Endothelial cell of umbilical vein (primary cell): ENCODE measurements at regions not wholly inside any gene's neighbourhood (a gene's known extent, or its start where the extent isn't known, plus 50 kb on each side); places are given as distances from the start of the nearest gene placed in this dataset.

Experiments used
- BruUV-seq: library from RNA; stranded (reverse); fragments of 400-500 nt; replicated peaks from 2 replicates; lab custom pipeline; 2021; lab: Mats Ljungman, UMichigan
- CTCF ChIA-PET: fragments of 300-600, 350-600 bp; sonication (Branson Sonifier 250); formaldehyde crosslinking; loops from one replicate; lab custom pipeline; 2021; ENCODE audit warnings: antibody characterized with exemption, inconsistent platforms; lab: Charles Lee
- POLR2A ChIA-PET: fragments of 300-600, 350-600 bp; sonication (Branson Sonifier 250); formaldehyde crosslinking; loops from one replicate; lab custom pipeline; 2021; ENCODE audit warnings: antibody characterized with exemption, inconsistent platforms; lab: Charles Lee
- DNase-seq: peaks from one replicate; pipeline ENCODE4 v3.0.0-alpha.2; 2011; ENCODE audit warnings: low read depth, low spot score
- FAIRE-seq: peaks from 2 replicates; lab custom pipeline; 2011; peaks lifted over from hg19 to GRCh38; lab: Jason Lieb, UNC
- H2AFZ ChIP-seq: 2 replicates; pipeline ENCODE4 v1.6.0; 2012; ENCODE audit warnings: low read depth, low read length, control low read depth, inconsistent platforms
- H3K27ac ChIP-seq: 2 replicates; pipeline ENCODE4 v1.5.1; 2011; ENCODE audit warnings: low read depth, mild to moderate bottlenecking, control low read depth, low read length, moderate library complexity; ENCODE audit not compliant: insufficient read depth
- H3K27me3 ChIP-seq, 2 experiments: 2 replicates each; pipeline versions ENCODE4 v1.6.0 to v1.6.1; 2011; ENCODE audit warnings: low read length in 2 of 2, mixed read lengths in 1 of 2; ENCODE audit not compliant: control insufficient read depth in 2 of 2, insufficient read depth in 2 of 2
- H3K36me3 ChIP-seq, 2 experiments: 2 replicates in 1 of 2; 3 replicates in 1 of 2; pipeline ENCODE4 v1.5.1; 2011; ENCODE audit warnings: low read length in 2 of 2, mild to moderate bottlenecking in 1 of 2, moderate library complexity in 1 of 2; ENCODE audit not compliant: control insufficient read depth in 2 of 2, insufficient read depth in 2 of 2; ENCODE audit errors: extremely low read depth in 1 of 2
- H3K4me1 ChIP-seq: 3 replicates; pipeline ENCODE4 v1.5.1; 2011; ENCODE audit warnings: mild to moderate bottlenecking, low read length; ENCODE audit not compliant: control insufficient read depth, insufficient read depth; ENCODE audit errors: extremely low read depth
- H3K4me2 ChIP-seq: 2 replicates; pipeline ENCODE4 v1.6.1; 2011; ENCODE audit warnings: low read length, control low read depth, mixed read lengths; ENCODE audit not compliant: insufficient read depth
- H3K4me3 ChIP-seq, 3 experiments: fragments of 200-600 bp in 1 of 3; sonication (generic), shearing (Covaris generic) in 1 of 3; replicated peaks in 1 of 3; 2 replicates each; pipeline ENCODE4 v1.5.1; 2011 to 2016; ENCODE audit warnings: control low read depth in 3 of 3, low read length in 3 of 3, mild to moderate bottlenecking in 2 of 3, inconsistent platforms in 1 of 3, low read depth in 1 of 3, moderate library complexity in 1 of 3; ENCODE audit not compliant: insufficient read depth in 1 of 3
- H3K79me2 ChIP-seq: 2 replicates; pipeline ENCODE4 v1.6.0; 2012; ENCODE audit warnings: low read length, inconsistent platforms; ENCODE audit not compliant: control insufficient read depth, insufficient read depth
- H3K9ac ChIP-seq: replicated peaks from 2 replicates; pipeline ENCODE3; 2011; ENCODE audit warnings: low read length, control low read depth; ENCODE audit not compliant: insufficient read depth; ENCODE audit errors: extremely low read depth
- H3K9me1 ChIP-seq: replicated peaks from 3 replicates; pipeline ENCODE4 v1.6.0; 2011; ENCODE audit warnings: mild to moderate bottlenecking, low read length; ENCODE audit not compliant: control insufficient read depth, insufficient read depth; ENCODE audit errors: extremely low read depth
- H3K9me3 ChIP-seq: replicated peaks from 2 replicates; pipeline ENCODE4 v1.5.1; 2012; ENCODE audit warnings: low read length, inconsistent platforms; ENCODE audit not compliant: control insufficient read depth, insufficient read depth
- H4K20me1 ChIP-seq: replicated peaks from 2 replicates; pipeline ENCODE3; 2011; ENCODE audit warnings: mild to moderate bottlenecking, low read length; ENCODE audit not compliant: control insufficient read depth, insufficient read depth; ENCODE audit errors: extremely low read depth
- CTCF ChIP-seq, 2 donors: IDR thresholded peaks; 1 replicate in 1 of 2; 2 replicates in 1 of 2; pipeline ENCODE4 v1.5.1; 2011; ENCODE audit warnings: low read length in 2 of 2, mild to moderate bottlenecking in 2 of 2, moderate library complexity in 2 of 2, control low read depth in 1 of 2, inconsistent platforms in 1 of 2, low read depth in 1 of 2; ENCODE audit not compliant: insufficient read depth in 1 of 2; ENCODE audit errors: extremely low read depth in 1 of 2
- EZH2 ChIP-seq: IDR thresholded peaks from 2 replicates; pipeline ENCODE4 v1.6.1; 2012; ENCODE audit warnings: borderline replicate concordance, low read depth, mild to moderate bottlenecking, moderate library complexity, low read length, inconsistent platforms; ENCODE audit not compliant: severe bottlenecking
- FOS ChIP-seq: IDR thresholded peaks from 2 replicates; pipeline ENCODE4 v1.6.1; 2011; ENCODE audit warnings: mild to moderate bottlenecking, low read length, moderate library complexity, borderline replicate concordance; ENCODE audit not compliant: insufficient read depth
- GATA2 ChIP-seq: IDR thresholded peaks from 2 replicates; pipeline ENCODE4 v1.7.0; 2011; ENCODE audit warnings: low read depth, mild to moderate bottlenecking, moderate library complexity, mixed read lengths, low read length; ENCODE audit not compliant: insufficient read length, insufficient read depth
- JUN ChIP-seq: IDR thresholded peaks from 2 replicates; pipeline ENCODE4 v1.6.1; 2011; ENCODE audit warnings: borderline replicate concordance, low read depth; ENCODE audit not compliant: insufficient read length, insufficient read depth
- MAX ChIP-seq: IDR thresholded peaks from 2 replicates; pipeline ENCODE4 v1.6.1; 2011; ENCODE audit not compliant: insufficient read depth, insufficient read length
- MYC ChIP-seq: IDR thresholded peaks from one replicate; pipeline ENCODE4 v1.6.1; 2011; ENCODE audit warnings: mild to moderate bottlenecking, low read depth, low read length
- POLR2A ChIP-seq: IDR thresholded peaks from 2 replicates; pipeline ENCODE4 v1.6.1; 2012; ENCODE audit warnings: low read depth, mild to moderate bottlenecking, control low read depth, low read length
- POLR2AphosphoS5 ChIP-seq: IDR thresholded peaks from 2 replicates; pipeline ENCODE4 v1.6.1; 2012; ENCODE audit warnings: low read depth, mild to moderate bottlenecking, control low read depth, low read length, moderate library complexity; ENCODE audit not compliant: insufficient read depth
- dilution Hi-C: fragments of 300-500 bp; cut with MboI; formaldehyde crosslinking; loops from one replicate; pipeline ENCODE4 v1.15.0; 2019; ENCODE audit warnings: low sequenced_read_pairs; ENCODE audit not compliant: extremely low pct_ligation_motif_present
- intact Hi-C: fragments of 100-400 bp; cut with micrococcal nuclease; formaldehyde crosslinking; loops from one replicate; pipeline ENCODE4 v1.10.0; 2022

GRCh38 chr21:37971390-37971950, 55.2 kb upstream of the KCNJ6 start:
- CTCF ChIA-PET: no interaction called here
- TF ChIP-seq POLR2A (no peak), MAX (no peak), FOS (no peak), MYC (no peak), JUN (no peak), CTCF (IDR thresholded peaks at IDR 0.05; ENCODE audit: extremely low read depth in 1 of 2, insufficient read depth in 1 of 2, low read depth in 1 of 2, low read length in 2 of 2) (no peak), GATA2 (no peak), POLR2AphosphoS5 (no peak), EZH2 (no peak)
- DNase-seq: no peak
- Histone ChIP-seq H3K4me1 (no peaks in the 10 kb centered on the region), H4K20me1 (no peaks in the 10 kb centered on the region), H3K27me3 (no peaks in the 10 kb centered on the region), H3K4me2 (no peak overlapping the region), H3K36me3 (no peaks in the 10 kb centered on the region), H2AFZ (no peak overlapping the region), H3K4me3 (no peak overlapping the region), H3K27ac (no peak overlapping the region), H3K9ac (no peak overlapping the region), H3K9me3 (no peaks in the 10 kb centered on the region), H3K79me2 (no peaks in the 10 kb centered on the region), H3K9me1 (no peaks in the 10 kb centered on the region)
- no TSS peak for BruUV-seq
- FAIRE-seq: no peak
- dilution Hi-C loops (no loop called here), intact Hi-C loops (no loop called here)
- POLR2A ChIA-PET: no interaction called here
